HG02938 (cell line): ENCODE measurements at regions not wholly inside any gene's neighbourhood (a gene's known extent, or its start where the extent isn't known, plus 50 kb on each side); places are given as distances from the start of the nearest gene placed in this dataset.

ENCODE experiments used
- ATAC-seq: cut with Tn5 transposase; IDR thresholded peaks from one replicate; pipeline ENCODE4 v1.9.1; 2021; ENCODE audit warnings: mild to moderate bottlenecking, moderate library complexity; ENCODE audit not compliant: unreplicated experiment

DNA sequence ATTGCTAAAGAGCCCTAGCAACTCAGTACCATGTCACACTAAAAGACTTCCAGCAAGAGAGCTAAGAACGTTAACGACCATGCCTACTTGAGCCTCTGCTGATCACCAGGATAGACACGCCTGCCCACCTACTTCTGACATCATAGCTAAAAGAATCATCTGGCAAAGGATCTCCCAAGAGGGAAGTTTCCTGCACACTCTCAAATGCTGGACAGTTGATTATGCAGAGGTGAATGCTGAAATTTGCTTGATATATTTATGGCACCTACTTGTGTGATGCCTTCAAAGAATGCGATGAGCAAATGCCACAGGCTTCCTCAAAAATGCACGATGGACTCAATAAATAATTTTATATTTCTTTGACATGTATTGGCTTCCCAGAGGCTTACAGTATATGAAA, 113.6 kb downstream of the GALC start:
- ATAC-seq = no peak

GRCh38 chr14:87878959-87879358, 114.0 kb downstream of the GALC start:
- ATAC-seq = no peak

DNA sequence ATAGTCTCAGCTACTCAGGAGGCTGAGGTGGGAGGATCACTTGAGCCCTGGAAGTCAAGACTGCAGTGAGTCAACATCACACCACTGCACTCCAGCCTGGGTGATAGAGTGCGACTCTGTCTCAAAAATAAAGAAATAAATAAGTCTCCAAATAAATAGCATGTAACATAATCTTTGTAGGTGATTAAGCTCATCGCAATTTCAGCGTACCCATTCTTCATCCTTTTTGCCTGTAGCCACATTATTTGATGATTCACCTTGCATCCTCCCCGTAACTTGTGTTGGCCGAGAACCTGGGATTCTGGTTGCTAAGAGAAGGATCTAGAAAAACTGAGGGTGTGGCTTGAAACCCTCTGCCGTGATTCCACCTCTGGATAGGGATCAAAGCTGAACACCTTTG, 115.1 kb downstream of the GALC start:
- ATAC-seq = no peak

- ATAC-seq = no peak
Measured at GRCh38 chr14:87874676-87875075, 118.3 kb downstream of the GALC start.

- no peak for ATAC-seq
Measured at GRCh38 chr14:87873741-87874140, 119.2 kb downstream of the GALC start.

DNA sequence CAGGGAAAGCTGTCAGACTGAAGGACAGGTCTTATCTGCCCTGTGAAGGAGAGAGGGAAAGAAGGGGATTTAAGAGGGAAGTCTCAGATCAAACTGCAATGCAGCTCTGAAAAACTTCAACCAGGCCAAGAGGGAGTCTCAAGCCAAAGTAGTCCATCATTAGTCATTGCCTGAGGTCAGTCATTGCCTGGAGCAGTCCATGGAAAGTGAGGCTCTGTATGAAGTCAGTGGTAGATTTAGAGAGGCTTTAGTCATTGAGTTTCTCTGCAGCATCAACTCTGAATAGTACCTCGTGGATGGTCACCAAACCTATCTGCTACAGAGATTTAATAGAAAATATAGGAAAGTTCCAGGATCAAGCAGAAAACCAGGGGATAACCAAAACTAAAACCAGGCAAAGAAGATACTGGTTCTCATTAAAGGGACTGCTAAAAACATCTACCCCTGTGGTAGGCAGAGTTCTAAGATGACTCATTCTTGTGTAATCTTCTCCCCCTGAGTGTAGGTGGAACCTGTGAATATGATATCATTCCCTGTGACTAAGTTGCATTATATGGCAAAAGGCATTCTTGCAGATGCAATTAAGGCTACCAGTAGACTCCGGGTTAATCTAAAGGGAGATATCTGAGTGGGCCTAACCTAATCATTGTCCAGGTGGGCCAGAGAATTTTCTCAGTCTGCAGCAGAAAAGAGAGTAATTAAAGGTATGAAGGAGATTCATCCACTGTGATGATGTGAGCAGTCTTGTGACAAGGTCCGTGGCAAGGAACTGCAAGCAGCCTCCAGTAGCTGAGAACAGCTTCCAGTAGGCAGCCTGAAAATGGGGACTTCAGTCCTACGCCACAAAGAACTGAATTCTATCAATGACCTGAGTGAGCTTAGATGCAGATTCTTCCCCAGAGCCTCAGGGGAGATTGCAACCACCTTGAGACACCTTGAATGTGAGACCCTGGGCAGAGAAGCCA, 123.1 kb downstream of the GALC start:
- peak; percentile 78 for ATAC-seq

DNA sequence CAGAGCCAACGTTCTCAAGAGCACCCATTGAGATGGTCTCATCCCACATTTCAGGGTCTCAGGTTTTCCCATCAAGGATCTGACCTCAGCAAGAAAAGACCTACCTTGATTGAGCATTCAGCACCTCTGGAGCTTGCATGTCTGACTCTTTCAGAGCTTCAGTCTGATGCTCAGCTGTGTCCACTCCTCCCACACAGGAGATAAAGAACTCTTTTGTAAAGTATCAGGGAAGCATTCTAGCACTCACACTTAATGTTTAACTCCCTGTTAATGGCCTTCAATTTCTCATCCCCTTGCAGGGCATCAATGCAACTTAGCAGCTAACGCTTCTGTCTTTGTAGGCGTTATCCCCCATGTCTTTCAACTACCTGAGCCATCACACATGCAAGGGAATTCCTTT, 124.1 kb downstream of the GALC start:
- no peak for ATAC-seq

- no peak for ATAC-seq
Measured at GRCh38 chr14:87866116-87866515, 126.9 kb downstream of the GALC start.

- no peak for ATAC-seq
Measured at GRCh38 chr14:87864356-87865270, 128.4 kb downstream of the GALC start.

DNA sequence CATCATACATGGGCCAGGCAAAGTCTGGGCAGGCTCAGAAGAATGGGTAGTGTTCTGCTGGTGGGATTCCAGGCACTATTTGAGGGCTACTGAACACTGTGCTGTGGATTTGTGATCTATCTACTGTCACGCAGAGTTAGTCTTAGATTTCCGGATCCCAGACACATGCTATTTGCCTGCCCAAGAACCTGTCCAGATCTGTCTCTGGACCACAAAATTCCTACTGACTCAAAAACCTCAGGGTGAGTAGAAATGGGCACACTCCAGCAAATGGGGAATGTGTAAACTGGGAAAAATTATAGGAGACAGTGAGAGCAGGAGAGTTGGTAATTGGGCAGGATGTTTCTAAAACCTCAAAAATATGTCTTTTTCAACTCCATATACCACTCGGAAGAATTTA, 129.9 kb downstream of the GALC start:
- ATAC-seq = no peak

DNA sequence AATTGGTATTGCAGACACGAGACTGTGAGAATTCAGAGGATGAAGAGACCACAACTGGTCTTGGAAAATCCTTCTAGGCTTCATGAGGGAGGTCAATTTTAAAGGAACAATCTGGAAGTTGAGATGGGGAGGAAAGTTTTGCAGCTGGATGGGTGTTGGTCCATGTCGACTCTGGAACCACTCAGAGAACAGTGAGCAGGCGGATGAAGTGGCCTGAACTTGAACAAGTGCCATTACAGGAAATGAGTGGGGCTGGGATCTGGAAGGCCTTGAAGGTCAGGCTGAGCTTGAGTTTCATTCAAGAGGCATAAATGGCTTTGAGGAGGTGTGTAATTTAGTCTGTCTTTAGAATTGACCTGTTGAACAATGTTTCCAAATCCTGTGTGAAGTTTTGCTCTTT, 140.9 kb downstream of the GALC start:
- ATAC-seq = no peak

DNA sequence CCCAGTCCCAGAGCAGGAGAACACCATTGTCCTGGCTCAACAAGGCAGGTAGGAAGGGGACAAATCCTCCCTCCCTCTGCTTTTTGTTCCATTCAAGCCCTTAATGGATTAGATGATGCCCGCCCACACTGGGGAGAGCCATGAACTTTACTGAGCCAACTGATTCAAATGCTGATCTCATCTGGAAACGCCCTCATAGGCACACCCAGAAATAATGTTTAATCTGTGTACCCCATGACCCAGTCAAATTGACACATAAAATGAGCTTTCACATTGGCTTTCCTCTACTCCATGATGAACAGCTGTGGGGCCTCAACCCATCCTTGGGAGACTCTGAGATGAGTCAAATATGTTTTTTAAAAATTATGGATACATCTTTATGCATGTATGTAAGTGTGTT, 141.8 kb downstream of the GALC start:
- no peak for ATAC-seq

GRCh38 chr14:87847216-87847755, 145.7 kb downstream of the GALC start:
- ATAC-seq = no peak

DNA sequence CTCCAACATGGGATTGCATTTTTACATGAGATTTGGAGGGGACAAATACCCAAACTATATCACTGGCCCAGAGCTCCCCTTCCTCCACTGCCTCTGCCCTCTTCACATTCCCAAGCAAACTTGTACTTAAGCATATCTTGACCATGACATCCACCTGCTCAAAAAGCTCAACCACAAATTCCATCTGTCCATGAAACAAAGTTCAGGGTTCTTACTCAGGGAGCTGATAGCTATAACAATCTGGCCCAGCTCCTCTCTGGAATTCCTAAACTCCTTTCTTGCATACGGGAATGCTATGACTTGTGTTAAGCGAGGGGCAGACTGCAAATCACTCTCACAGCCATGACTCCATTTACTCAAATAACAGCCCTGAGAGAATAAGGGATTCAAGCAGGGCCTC, 152.1 kb downstream of the GALC start:
- ATAC-seq = no peak

DNA sequence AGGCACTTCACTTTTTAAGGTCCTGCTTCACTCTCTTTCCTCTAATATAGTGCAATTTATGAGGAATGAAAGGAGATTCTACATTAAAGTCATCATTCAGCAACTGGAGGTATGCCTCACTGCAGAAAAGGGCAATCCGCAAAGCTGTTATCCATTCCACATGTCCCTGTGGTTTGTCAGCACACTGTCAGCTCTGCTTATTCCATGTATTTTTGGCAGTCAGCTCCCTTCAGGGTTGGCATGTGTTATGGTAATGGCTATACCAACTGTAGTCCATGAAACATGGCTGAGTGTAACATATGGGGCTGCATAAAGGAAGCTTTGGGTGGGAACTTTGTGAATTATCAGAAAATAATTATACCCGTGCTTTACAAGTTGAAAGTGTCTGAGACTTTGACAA, 154.1 kb downstream of the GALC start:
- ATAC-seq = no peak

- ATAC-seq = no peak
Measured at GRCh38 chr14:87837296-87837695, 155.7 kb downstream of the GALC start.

DNA sequence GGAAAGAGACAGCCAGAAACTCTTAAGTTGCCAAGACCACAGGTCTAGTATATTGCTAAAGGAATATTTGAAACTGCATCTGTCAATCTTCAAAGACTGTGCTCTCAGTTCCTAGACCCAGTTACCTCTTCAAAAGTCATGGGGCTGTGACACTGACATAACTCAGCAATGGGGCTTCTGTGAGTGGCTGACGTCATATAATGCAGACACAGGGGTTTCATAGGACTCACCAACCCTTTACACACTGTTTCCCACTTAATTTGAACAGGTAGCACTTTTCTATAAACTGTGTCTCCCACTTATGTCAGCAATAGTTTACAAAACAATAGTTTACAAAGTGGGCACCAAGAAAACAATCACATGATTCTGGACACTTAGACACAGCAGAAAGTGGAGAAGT, 158.4 kb downstream of the GALC start:
- no peak for ATAC-seq

DNA sequence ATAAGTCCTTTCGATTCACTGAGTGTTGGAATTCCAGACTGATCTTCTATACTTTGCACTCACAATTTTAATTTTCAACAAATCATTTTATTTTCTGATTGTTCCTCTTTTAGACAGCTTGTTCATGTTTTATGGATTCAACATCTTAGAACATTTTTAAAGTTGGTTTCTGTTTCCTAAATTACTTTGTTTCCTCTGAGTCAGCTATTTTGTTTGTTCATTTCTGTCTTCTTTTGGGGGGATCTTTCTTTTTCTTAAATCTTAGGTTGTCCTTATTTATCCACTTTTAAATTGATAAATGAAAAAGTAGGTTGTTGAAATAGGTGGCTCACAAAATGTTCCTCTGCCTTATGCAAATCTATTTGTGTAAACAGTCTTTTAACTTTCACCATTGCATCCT, 160.0 kb downstream of the GALC start:
- no peak for ATAC-seq

- no peak for ATAC-seq
Measured at GRCh38 chr14:87830443-87831096, 162.4 kb downstream of the GALC start.

GRCh38 chr14:87829543-87829942, 163.4 kb downstream of the GALC start:
- no peak for ATAC-seq

DNA sequence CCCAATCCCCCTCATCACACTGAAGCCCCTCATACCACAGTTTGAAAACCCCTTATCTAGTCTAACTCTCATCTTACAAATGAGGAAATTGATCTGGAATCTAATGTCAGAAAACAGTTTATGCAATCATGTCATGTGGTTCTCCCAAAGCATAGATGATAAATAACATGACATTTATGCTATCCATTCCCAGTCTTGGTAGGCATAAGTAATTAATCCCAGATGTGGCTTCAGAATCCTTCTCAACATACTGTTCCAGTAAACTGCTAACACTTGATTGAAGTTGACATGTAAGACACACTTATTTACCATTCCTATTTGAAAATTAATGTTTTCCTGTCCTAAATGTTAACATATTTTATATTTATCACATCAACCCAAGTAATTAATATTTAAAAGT, 168.7 kb downstream of the GALC start:
- no peak for ATAC-seq
